NCI-H2196 (cell line): ENCODE measurements at regions not wholly inside any gene's neighbourhood (a gene's known extent, or its start where the extent isn't known, plus 50 kb on each side); places are given as distances from the start of the nearest gene placed in this dataset.
A peak's percentile ranks its signal among the peaks of the same experiment; 100 is the strongest.
"Not testable (repeated sequence)": the region's sequence is repeated elsewhere in the genome, so short reads cannot be mapped to it uniquely, and the experiment has no call there.

ENCODE experiments used
- DNase-seq: peaks from one replicate; lab custom pipeline; 2025; ENCODE audit not compliant: unreplicated experiment; lab: John Stamatoyannopoulos, UW

- DNase-seq, result no peak
These were observed 127.2 kb downstream of the UTP18 start for GRCh38 chr17:51387582-51387981.

DNA sequence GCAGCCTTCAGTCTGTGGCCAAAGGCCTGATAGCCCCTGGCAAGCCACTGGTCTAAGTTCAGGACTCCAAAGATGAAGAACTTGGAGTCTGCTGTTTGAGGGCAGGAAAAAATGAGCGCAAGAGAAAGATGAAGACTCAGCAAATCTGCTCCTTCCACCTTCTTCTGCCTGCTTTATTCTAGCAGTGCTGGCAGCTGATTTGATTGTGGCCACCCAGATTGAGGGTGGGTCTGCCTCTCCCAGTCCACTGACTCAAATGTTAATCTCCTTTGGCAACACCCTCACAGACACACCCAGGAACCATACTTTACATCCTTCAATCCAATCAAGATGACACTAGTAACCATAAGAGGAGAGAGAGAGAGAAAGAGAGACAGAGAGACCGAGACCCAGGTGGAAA lies 127.6 kb downstream of the UTP18 start:
- no peak for DNase-seq

DNA sequence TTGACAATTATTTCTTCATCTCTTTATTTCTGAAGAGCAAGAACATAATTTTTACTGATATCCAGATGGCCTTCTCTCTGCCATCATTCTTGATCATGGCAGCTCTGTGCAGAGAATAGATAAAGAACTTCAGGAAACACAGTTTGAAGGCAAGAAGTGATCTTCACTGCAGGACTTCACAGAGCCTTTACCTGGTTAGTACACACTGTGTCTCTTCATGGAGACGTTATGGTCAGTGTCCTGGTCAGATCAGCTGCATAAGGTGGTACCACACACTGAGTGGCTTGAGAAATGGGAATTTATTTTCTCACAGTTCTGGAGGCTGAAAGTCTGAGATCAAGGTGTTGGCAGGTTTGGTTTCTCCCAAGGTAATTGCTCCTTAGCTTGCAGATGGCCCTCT lies 129.5 kb downstream of the UTP18 start:
- DNase-seq, result no peak

DNA sequence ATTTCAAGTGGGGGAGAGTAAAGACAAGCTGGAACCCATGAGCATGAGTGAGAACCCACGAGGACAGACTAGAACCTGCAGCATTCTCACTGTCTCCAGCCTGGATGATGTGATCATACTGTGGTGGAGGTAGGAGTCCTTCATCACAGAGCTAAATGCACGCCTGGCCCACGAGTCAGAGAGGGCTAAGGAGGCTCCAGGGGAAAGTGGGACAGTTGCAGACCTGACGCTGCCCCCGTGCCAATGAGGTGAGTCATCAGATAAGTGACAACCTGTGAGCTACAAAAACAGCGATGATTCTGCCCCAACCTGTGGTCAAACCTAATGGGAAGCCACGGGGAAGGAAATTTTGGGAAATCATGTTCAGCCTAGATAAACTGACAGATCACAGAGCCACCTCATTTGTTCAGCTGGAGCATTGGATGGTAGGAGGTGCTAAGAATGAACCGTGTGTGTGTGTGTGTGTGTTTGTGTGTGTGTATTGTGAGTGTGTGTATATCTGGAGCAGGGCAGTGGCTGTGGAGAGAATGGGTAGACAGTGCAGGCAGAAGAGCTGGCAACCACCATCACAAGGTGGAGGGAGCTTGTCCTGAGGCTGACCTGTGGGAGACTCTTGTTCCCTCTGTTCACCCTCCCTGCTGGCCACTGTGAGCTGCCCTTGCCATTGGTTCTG lies 131.8 kb downstream of the UTP18 start:
- DNase-seq, result no peak

- DNase-seq, result no peak
These were observed 135.3 kb downstream of the UTP18 start for GRCh38 chr17:51395621-51396020.

DNA sequence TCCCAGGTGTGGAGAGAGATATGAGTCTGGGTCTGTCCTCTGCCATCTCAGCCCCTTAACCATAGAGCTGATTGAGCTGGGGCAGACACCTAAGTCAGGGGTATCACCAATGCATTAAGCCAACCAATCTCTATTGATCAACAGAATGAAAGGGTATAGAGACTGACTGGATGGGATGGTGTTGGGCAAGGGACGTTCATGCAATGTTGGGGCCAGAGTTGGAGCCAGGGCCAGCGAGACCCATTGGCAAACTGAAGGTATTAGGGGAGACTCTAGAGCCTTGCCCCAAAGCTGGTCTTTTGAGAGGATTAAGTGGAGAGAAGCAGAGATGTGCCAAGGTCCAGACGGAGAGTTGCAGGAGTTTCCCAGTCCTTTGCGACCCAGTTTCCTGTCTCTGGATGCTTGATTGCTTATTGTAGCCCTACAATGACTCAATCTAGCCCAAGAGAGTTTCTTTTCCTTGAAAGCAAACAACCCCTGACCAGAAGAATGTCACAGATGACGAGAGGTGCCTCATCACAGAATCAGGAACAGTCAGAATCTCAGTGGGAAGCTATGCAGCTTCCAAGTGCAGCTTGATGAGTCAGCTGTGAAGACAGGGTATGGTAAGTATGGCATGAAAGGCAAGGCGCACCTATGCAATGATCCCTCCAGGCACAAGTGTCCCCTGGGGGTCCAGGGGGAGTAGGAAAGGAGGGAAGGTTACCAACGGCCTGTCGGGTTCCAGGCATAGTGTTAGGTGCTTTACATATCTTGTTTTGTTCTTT lies 137.2 kb downstream of the UTP18 start:
- no peak for DNase-seq

- no peak for DNase-seq
These were observed 137.8 kb downstream of the UTP18 start for GRCh38 chr17:51398128-51398525.

DNA sequence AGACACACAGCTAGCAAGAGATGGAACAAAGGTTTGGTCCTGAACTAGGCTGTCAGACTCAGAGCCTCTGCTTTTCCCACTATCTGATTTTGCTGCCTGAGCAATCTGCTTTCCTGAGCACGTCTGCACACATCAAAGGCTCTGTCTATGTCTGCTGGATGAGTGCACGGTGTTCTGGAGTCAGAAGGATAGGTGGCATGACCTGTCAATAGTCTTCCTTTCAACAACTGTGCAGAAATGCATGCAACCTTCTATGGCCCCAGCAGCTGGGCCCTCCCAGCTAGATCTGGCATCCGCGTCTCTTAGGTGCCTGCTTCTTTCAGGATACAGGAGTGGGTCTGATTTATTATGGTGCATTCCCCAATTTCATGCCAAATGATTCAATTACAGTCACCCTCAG lies 138.3 kb downstream of the UTP18 start:
- DNase-seq, result no peak

DNA sequence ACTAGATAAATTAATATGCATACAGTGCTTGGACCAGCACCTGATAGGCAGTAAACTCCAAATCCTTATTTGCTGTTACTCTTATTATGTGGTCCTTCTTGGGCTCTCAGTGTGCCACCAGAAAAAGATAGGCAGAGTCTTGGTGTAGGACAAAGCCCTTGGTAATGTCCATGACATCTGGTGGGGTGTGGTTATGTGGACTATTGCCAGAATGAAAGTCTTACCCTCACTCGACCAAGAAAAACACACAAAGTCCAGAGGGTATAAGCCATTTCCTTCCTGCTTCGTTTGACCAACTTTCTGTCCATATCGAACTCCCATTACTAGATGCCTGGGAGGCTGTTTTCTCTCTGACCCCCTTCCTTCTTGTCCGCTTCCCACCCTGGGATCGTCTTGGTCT lies 140.9 kb downstream of the UTP18 start:
- no peak for DNase-seq

- DNase-seq, result no peak
These were observed 142.6 kb downstream of the UTP18 start for GRCh38 chr17:51402899-51403298.

- no peak for DNase-seq
These were observed 147.2 kb downstream of the UTP18 start for GRCh38 chr17:51407576-51407975.

- DNase-seq, result peak; percentile 41
These were observed 159.1 kb downstream of the UTP18 start for GRCh38 chr17:51419476-51419875.

DNA sequence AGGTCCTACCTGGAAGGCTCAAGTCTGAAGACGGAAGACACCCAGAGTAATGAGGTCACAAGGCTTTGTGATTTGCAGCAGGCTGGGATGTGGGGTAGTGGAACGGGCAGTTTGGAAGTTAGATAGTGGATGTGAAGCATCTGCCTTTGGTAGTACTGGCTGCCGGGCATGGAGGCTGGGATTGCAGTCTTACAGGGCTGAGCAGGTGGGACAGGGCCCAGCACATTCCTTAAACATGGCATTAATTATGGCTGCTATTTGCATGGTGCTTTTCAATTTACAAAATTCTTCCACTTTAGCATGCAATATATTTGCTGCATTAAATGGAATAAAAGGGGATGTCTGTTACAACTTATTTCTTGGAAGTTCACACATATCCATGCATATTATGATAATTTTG lies 161.2 kb downstream of the UTP18 start:
- DNase-seq, result no peak

DNA sequence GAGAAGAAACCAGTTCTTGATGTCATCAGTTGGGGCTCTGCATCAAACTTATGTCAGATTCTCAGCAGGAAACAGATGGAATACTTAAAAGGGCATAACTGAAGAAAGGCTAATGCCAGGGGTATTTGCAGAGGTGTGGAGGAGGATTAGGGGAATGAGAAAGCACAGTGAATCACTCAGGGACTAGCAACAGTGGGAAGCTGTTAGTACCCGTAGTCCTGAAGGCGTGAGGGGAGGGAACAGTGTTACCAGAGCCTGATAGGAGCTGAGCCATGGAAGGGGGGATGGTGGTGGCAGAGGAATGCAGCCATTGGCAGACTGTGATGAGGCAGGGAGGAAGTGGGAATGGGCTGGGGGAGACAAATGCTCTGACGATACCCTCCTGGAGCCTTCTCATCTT lies 162.3 kb downstream of the UTP18 start:
- DNase-seq, result no peak

DNA sequence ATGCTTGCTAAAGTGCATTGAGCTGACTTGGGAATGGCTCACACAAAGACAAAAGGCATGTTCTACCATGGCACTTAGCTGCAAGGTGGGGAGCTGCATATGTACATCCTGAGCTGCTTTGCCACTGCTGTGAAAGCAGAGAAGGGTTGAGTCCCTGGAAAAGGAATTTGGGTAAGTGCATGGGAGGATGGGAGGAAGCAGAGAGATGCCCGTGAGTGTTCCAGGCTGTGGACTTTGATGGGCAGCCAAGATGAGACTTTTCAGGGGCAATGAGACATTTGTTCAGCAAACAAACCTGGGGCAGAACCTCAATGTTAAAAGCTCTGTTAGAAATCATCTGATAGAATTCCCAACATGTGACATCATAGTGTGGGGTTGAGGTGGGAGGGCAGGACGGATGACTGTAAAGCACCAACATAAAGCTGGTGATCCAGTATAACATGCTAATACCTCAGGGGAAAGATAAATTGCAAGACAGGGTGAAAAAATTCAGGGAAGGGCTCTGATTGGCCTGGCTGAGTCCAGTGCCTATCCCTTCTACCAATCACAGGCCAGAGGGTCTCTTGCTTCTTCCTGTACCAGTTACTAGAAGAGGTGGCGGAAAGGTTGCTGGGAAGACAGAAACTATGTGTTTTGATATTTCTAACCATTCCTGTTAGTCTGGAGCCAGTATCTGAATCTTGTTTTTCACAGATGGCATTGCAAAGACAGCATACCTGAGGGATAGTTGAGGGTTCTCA lies 163.2 kb downstream of the UTP18 start:
- no peak for DNase-seq

GRCh38 chr17:51425773-51426172 lies 165.4 kb downstream of the UTP18 start:
- peak; percentile 9 for DNase-seq

GRCh38 chr17:51427323-51427811 lies 167.0 kb downstream of the UTP18 start:
- peak; percentile 68 for DNase-seq

- no peak for DNase-seq
These were observed 167.5 kb downstream of the UTP18 start for GRCh38 chr17:51427856-51428255.

- no peak for DNase-seq
These were observed 168.5 kb downstream of the UTP18 start for GRCh38 chr17:51428668-51429495.

DNA sequence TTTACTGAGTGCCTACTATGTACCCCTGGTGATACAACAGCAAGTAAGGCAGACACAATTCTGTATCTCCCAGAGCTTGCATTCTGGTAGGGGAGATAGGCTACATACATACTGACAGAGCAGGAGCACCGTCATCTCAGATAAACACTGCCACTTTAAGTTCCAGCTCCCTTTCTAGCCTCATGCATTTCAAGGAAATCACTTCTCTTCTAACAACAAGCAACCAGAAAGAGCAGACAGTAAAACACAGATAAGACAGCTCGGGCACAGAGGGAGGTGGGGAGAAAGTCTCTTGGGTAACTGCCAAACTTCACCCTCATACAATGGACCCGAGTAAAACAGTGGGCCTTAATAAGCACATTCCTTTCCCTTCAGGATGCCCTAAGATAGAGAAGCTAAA lies 169.6 kb downstream of the UTP18 start:
- DNase-seq, result not testable (repeated sequence)

GRCh38 chr17:51430591-51430990 lies 170.2 kb downstream of the UTP18 start:
- DNase-seq, result no peak
